ENCODE measurements at regions not wholly inside any gene's neighbourhood (a gene's known extent, or its start where the extent isn't known, plus 50 kb on each side); places are given as distances from the start of the nearest gene placed in this dataset.

DNA sequence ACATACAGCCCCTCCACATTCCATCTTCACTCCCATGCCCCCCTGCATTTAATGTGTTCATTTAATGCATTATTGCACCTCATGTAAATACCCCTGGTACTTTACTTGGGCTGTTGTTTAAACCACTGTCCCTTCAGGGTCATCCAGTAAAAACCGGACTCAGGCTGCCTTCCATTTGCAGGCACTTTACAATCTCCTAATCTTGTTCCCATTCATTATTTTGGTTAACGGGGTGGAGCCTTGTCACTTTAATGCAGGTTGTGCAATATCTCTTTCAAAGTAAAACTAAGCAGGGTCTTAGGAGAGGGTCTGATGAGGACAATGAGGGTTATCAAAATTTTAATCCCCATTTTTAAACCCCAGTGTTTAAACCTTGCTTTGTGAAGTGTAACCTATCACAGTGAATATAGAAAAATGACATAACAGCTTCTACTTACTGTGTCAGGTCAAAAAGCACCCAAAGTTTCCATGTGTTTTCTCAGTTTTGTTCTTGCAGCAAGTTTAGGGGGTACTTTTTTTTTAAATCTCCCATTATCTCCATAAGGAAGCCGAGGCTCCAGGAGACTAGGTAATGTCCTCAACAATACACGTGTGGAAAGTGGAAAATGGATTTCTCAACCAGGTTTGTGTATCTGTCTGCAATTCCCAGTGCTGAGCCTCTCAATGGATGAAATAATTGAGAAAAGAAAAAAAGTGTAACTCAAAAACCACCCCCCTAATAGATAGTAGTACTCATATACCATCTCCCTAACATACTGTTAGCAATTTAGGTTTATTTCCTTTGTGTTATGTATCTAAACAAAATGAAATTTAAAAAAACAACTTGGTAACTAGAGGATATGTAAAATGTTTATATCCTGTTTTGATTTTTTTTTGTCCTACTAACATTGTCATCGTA lies 54.2 kb upstream of the SPRY4 start:
- no peak for ATAC-seq
- TF ChIP-seq, protein P1, sequence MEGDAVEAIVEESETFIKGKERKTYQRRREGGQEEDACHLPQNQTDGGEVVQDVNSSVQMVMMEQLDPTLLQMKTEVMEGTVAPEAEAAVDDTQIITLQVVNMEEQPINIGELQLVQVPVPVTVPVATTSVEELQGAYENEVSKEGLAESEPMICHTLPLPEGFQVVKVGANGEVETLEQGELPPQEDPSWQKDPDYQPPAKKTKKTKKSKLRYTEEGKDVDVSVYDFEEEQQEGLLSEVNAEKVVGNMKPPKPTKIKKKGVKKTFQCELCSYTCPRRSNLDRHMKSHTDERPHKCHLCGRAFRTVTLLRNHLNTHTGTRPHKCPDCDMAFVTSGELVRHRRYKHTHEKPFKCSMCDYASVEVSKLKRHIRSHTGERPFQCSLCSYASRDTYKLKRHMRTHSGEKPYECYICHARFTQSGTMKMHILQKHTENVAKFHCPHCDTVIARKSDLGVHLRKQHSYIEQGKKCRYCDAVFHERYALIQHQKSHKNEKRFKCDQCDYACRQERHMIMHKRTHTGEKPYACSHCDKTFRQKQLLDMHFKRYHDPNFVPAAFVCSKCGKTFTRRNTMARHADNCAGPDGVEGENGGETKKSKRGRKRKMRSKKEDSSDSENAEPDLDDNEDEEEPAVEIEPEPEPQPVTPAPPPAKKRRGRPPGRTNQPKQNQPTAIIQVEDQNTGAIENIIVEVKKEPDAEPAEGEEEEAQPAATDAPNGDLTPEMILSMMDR (IDR thresholded peaks at IDR 0.05), result no peak

DNA sequence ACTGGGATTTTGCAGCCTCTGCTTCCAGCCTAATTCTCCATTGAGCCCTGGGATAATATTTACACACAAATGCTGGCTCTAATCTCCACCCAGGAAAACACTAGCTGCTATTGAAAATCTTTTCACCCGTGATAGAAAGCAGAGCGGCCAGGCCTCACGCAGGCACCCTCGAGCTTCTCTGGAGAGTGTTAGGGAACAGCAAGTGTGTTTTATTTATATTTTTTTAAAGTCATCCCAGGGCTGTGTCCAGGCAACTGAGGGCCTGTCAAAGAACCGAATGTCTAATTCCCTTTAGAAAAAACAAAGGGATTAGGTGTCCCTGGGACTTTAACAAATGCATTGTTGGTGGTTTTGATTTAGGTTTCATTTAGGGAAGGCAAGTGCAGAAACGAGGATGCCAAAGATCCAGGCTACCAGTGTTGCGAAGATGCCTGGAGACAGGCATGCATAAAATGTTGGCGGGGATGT lies 51.2 kb upstream of the SPRY4 start:
- Histone ChIP-seq H3K4me3 (no peak overlapping the region), H3K36me3 (no peaks in the 10 kb centered on the region), H3K9me3 (no peaks in the 10 kb centered on the region), H3K27ac (no peak overlapping the region), H3K27me3 (ENCODE audit: low read depth) (no peaks in the 10 kb centered on the region), H3K4me1 (no peaks in the 10 kb centered on the region)
- DNase-seq (no peak), ATAC-seq (no peak)
- intact Hi-C loops (cut with DNase I), result no loop called here
- TF ChIP-seq, protein P1 (IDR thresholded peaks at IDR 0.05), result no peak

More for the DNA sequence above, 54.2 kb upstream of the SPRY4 start:
- no peaks in the 10 kb centered on the region for H3K36me3 ChIP-seq
- H3K27ac ChIP-seq, result no peak overlapping the region
- H3K4me3 ChIP-seq, result no peak overlapping the region
- intact Hi-C loops (cut with DNase I), result no loop called here
- H3K4me1 ChIP-seq, result no peaks in the 10 kb centered on the region
- DNase-seq, result no peak
- no peaks in the 10 kb centered on the region for H3K27me3 ChIP-seq (ENCODE audit: low read depth)
- H3K9me3 ChIP-seq, result no peaks in the 10 kb centered on the region
